HG03097 (cell line): ENCODE measurements at regions not wholly inside any gene's neighbourhood (a gene's known extent, or its start where the extent isn't known, plus 50 kb on each side); places are given as distances from the start of the nearest gene placed in this dataset.

ENCODE experiments used
- ATAC-seq: cut with Tn5 transposase; IDR thresholded peaks from one replicate; pipeline ENCODE4 v1.9.1; 2021; ENCODE audit not compliant: unreplicated experiment, low FRiP score

DNA sequence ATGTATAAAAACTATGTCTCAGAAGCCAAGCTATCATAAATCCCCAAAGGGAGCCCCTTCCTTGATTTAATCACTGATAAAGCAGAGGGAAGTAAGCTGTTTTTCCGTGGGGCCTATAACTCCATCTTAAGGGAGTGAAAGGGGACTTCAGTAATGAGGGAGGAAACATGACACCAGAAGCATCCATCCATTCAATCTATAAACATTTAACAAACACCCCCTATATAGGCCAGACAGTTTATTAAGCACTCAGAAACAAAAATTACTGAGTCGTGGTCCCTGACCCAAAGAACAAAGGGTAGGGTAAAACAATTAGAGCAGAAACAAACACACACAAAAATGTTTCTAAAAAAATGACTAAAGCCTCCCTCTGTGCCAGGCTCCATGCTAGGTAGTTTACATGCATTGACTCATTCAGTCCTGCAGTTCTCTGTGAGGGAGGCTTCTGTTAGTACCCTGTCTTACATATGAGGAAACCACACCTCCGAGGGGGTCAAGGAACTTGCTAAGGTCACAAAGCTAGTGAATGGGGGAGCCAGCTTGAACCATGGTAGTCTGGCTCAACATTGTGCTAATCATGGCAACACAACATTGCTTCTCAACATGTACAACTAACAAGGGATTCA is 472.1 kb downstream of the CDH2 start:
- ATAC-seq = no peak

DNA sequence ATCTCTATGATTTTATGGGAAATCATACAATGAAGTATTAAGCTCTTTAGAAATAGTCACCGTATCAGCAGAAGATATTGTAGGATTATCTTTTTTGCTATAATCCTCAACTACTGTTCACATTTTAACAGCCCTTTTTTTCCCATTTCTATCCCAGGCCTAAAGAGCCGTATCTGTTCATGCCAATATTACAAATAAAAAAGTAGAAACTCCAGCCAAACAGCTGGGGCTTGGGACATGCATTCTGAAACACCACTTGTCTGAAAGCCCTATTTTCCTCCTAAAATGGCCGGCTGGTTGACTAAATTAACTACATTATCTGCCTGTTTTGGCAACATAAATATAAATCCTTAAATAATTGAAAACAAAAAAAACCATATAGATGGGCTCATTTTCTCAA is 477.8 kb downstream of the CDH2 start:
- ATAC-seq = no peak

DNA sequence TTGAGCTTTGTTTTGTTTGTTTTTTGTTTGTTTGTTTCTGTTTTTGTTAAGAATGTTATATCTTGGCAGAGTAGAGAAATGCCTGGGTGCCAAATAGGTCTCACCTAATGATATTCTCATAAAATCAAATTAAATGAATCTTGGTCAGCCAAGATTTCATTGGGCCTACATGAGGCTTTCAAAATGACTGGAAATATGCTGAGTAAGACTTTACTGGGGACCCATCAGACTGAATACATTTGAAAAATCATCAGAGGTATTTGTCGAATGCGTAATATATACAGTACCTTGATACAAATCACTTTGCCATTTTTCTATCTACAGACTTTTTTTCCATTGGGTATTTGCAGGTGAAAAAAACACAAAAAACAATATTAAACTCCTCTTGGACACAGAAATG is 480.8 kb downstream of the CDH2 start:
- ATAC-seq = no peak

DNA sequence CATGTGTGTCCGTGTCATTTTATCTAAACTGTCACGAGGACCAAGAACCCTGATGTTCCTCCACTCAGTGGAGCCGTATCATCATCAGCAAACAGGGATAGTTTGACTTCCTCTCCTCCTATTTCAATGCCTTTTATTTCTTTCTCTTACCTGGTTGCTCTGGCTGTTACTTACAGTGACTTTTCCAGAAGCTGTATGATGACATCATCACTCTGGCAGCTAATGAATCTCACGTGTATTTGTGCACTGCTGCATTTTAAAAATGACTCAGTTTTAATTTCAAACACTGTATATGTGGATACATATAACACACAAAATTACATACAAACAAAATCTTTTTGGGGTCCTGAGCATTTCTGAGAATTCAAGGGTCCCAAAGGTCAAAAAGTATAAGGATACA is 481.4 kb downstream of the CDH2 start:
- no peak for ATAC-seq

- ATAC-seq = no peak
Measured at GRCh38 chr18:27695052-27695451, 481.9 kb downstream of the CDH2 start.

DNA sequence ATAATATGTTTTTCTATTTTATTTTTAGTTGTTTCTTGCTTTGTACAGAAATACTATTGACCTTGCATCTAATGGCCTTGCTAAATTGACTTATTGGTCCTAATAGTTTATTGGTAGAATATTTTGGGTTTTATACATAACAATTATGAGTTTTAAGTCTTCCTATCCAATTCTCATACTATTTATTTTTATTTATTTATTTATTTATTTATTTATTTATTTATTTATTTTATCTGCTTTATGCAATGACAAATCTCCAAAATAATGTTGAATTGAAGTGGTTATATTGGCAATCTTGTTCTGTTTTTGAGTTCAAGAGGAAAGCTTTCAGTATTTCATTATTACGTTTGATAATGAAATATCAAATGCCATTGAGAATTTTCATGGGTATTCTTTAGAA is 488.3 kb downstream of the CDH2 start:
- no peak for ATAC-seq

- no peak for ATAC-seq
Measured at GRCh38 chr18:27687351-27687979, 489.5 kb downstream of the CDH2 start.

- ATAC-seq = no peak
Measured at GRCh38 chr18:27685807-27686412, 491.0 kb downstream of the CDH2 start.

GRCh38 chr18:27685091-27685490 is 491.8 kb downstream of the CDH2 start:
- no peak for ATAC-seq

DNA sequence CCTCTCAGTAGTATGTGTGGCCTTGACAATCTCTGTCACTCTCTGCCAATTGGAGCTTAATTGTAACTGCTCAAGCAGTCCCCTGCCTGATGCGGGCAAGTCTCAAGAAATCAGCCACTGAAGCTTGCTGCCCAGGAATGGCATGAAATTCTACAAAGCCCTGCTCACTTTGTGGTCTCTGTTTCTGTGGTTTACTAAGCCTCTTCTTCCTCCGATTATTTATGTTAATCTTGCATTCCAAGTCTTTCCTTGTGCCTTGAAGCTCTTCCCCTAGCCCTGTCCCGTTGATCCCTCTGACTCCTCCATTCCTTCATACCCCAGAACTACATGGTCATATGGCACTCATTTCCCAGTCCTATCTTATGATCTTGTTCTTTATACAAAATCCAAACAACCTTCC is 489.3 kb upstream of the CHST9 start:
- ATAC-seq = no peak

- no peak for ATAC-seq
Measured at GRCh38 chr18:27673861-27674260, 488.8 kb upstream of the CHST9 start.

DNA sequence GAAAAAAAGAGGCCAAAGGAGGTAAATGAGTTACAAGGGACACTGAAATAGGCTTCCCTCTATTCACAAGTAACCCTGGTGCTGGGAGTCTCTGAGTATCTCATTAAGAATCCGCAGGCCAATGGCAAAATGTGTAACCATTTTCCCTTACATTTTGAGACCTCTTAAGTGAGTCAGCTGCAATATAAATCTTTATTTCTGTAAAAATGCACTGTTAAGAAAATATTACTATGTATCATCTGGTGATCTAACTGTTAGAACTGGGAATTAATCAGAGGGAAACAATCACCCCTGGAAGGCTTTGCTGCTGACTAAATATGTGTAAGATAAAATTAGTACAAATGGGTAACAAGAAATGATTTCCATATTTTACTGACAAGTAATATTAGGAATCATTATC is 483.1 kb upstream of the CHST9 start:
- no peak for ATAC-seq

DNA sequence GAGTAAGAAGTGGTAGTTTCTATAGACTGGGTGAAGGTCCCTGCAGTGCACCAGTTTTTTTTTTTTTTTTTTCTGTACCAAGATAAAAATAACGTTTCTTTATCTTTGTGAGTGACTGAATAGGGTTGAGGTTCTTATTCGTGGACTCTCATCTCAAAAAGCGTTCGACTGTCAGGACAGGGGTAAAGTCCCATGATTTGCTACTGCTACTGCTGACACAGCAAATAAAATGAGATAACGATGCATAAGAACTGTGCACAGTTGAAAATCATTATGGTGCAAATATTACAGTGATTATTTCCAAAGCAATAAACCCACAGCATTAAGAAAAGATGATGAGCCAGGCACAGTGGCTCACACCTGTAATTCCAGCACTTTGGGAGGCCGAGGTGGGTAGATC is 482.0 kb upstream of the CHST9 start:
- ATAC-seq = no peak

DNA sequence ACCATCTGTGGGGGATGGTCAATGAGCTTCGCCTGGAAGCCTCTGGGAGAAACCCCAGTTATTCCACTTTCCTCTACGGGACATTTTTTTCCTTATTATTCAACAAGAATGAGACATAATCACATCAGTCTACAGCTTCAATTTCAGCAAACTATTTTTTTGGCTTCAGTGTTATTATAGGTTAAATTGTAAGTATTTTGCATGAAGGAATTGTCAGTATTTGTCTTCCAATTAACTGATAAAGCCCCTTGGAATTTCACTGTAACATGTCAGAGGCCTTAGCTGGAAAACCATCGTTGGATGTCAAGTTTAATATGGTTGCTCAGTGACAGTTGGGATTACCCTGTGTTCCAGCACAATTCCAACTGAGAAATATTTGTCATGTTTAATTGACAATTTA is 480.9 kb upstream of the CHST9 start:
- ATAC-seq = no peak

GRCh38 chr18:27665264-27665799 is 480.2 kb upstream of the CHST9 start:
- ATAC-seq = no peak

GRCh38 chr18:27662949-27663348 is 477.8 kb upstream of the CHST9 start:
- ATAC-seq = no peak

GRCh38 chr18:27662537-27662936 is 477.4 kb upstream of the CHST9 start:
- no peak for ATAC-seq

GRCh38 chr18:27661320-27662018 is 476.4 kb upstream of the CHST9 start:
- no peak for ATAC-seq

DNA sequence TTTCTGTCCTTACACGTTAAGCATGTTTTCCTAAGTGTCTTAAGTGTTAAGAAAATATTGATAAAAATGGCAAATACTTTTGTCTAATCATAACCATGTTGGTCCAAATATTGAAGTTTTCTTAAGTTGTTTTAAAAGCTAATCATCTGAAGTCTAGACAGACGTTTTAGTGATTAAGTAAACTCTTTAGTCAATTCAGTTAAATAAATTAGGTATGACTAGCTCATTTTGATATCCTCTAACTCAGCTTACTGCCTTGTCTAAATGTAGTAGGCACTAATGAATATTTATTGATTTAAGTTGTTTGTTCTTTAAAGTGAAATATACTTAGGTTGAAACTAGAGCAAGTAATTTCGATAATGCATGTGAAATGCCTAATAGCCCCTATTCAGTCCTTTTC is 471.8 kb upstream of the CHST9 start:
- no peak for ATAC-seq

- ATAC-seq = no peak
Measured at GRCh38 chr18:27656167-27656778, 471.2 kb upstream of the CHST9 start.

GRCh38 chr18:27653247-27653646 is 468.1 kb upstream of the CHST9 start:
- no peak for ATAC-seq
